GM23338 (cell line): ENCODE measurements at regions not wholly inside any gene's neighbourhood (a gene's known extent, or its start where the extent isn't known, plus 50 kb on each side); places are given as distances from the start of the nearest gene placed in this dataset.

ENCODE experiments used
- CREB1 ChIP-seq: fragments of 250-450 bp; sonication (Bioruptor Pico); IDR thresholded peaks from 2 replicates; pipeline ENCODE4 v1.5.0; 2020; ENCODE audit warnings: low read depth, mild to moderate bottlenecking, moderate library complexity
- ETS1 ChIP-seq: IDR thresholded peaks from 2 replicates; pipeline ENCODE4 v1.6.1; 2016; ENCODE audit warnings: antibody characterized with exemption
- EZH2phosphoT487 ChIP-seq: fragments of 200-600 bp; sonication (generic); IDR thresholded peaks from one replicate; pipeline ENCODE4 v1.8.1; 2018; ENCODE audit warnings: antibody characterized with exemption; ENCODE audit not compliant: unreplicated experiment
- JUNB ChIP-seq: IDR thresholded peaks from one replicate; pipeline ENCODE4 v1.6.1; 2016; ENCODE audit warnings: antibody characterized with exemption; ENCODE audit not compliant: unreplicated experiment
- POLR2AphosphoS5 ChIP-seq: IDR thresholded peaks from 2 replicates; pipeline ENCODE4 v1.6.1; 2016; ENCODE audit warnings: antibody characterized with exemption, low read depth
- REST ChIP-seq: IDR thresholded peaks from one replicate; pipeline ENCODE4 v1.6.1; 2018; ENCODE audit warnings: antibody characterized with exemption; ENCODE audit not compliant: unreplicated experiment
- STAT1 ChIP-seq: IDR thresholded peaks from one replicate; pipeline ENCODE4 v1.6.1; 2016; ENCODE audit warnings: antibody characterized with exemption; ENCODE audit not compliant: unreplicated experiment
- ZNF114 ChIP-seq: fragments of 250-450 bp; sonication (Bioruptor Pico); IDR thresholded peaks from 2 replicates; pipeline ENCODE4 v1.5.0; 2020; ENCODE audit warnings: mild to moderate bottlenecking, moderate library complexity
- ZNF331 ChIP-seq: fragments of 250-450 bp; sonication (Bioruptor Pico); IDR thresholded peaks from 2 replicates; pipeline ENCODE4 v1.5.0; 2020; ENCODE audit warnings: low read depth, mild to moderate bottlenecking, moderate library complexity
- ZNF462 ChIP-seq: fragments of 250-450 bp; sonication (Bioruptor Pico); IDR thresholded peaks from 2 replicates; pipeline ENCODE4 v1.5.0; 2020; ENCODE audit warnings: mild to moderate bottlenecking, moderate library complexity

- TF ChIP-seq ZNF462 (CRISPR knock-in tag) (no peak), EZH2phosphoT487 (no peak), CREB1 (no peak), ZNF114 (CRISPR knock-in tag) (no peak), ETS1 (no peak), ZNF331 (CRISPR knock-in tag) (no peak), STAT1 (no peak), POLR2AphosphoS5 (no peak), JUNB (no peak), REST (no peak)
These were observed 120.1 kb upstream of the LPAR1 start (continued) for GRCh38 chr9:111158363-111158762.
